Choroid plexus epithelial cell (primary cell): ENCODE measurements at regions not wholly inside any gene's neighbourhood (a gene's known extent, or its start where the extent isn't known, plus 50 kb on each side); places are given as distances from the start of the nearest gene placed in this dataset.
"Not testable (repeated sequence)": the region's sequence is repeated elsewhere in the genome, so short reads cannot be mapped to it uniquely, and the experiment has no call there.

Source experiments
- DNase-seq: peaks from one replicate; pipeline ENCODE4 v3.0.0-alpha.2; 2010; ENCODE audit warnings: low read depth
- H3K4me3 ChIP-seq: 2 replicates; pipeline ENCODE4 v1.5.1; 2011; ENCODE audit warnings: low read depth, mild to moderate bottlenecking, control low read depth, low read length, moderate library complexity
- CTCF ChIP-seq: conservative IDR thresholded peaks from 2 replicates; pipeline ENCODE4 v1.5.1; 2011; ENCODE audit warnings: low read depth, mild to moderate bottlenecking, control low read depth, inconsistent platforms, low read length, moderate library complexity

- no peak for DNase-seq
- no peak overlapping the region for H3K4me3 ChIP-seq
- TF ChIP-seq CTCF: no peak
Measured at GRCh38 chr17:83007504-83008185, 71.8 kb upstream of the METRNL start.

GRCh38 chr17:83008186-83008510 lies 71.3 kb upstream of the METRNL start:
- no peak overlapping the region for H3K4me3 ChIP-seq
- DNase-seq: no peak
- TF ChIP-seq CTCF: no peak

GRCh38 chr17:83008526-83008925 lies 70.9 kb upstream of the METRNL start:
- no peak overlapping the region for H3K4me3 ChIP-seq
- no peak for TF ChIP-seq CTCF
- DNase-seq: no peak

- no peak overlapping the region for H3K4me3 ChIP-seq
- no peak for DNase-seq
- TF ChIP-seq CTCF: no peak
Measured at GRCh38 chr17:83009414-83010205, 69.8 kb upstream of the METRNL start.

- no peak for TF ChIP-seq CTCF
- DNase-seq: peak; percentile 34
Measured at GRCh38 chr17:83010206-83011200, 68.9 kb upstream of the METRNL start.

GRCh38 chr17:83011676-83012075 lies 67.7 kb upstream of the METRNL start:
- not testable (repeated sequence) for DNase-seq, H3K4me3 ChIP-seq

More at GRCh38 chr17:83010206-83011200, 68.9 kb upstream of the METRNL start:
- H3K4me3 ChIP-seq: no peak overlapping the region

GRCh38 chr17:83012200-83012785 lies 67.1 kb upstream of the METRNL start:
- TF ChIP-seq CTCF: no peak
- H3K4me3 ChIP-seq: no peak overlapping the region
- DNase-seq: no peak
